BLaER1 (cell line): ENCODE measurements at regions not wholly inside any gene's neighbourhood (a gene's known extent, or its start where the extent isn't known, plus 50 kb on each side); places are given as distances from the start of the nearest gene placed in this dataset.

Source experiments
- H3K27ac ChIP-seq: shearing (Covaris generic); formaldehyde crosslinking; 2 replicates; pipeline ENCODE4 v1.8.1; 2022
- H3K27me3 ChIP-seq: shearing (Covaris generic); formaldehyde crosslinking; 2 replicates; pipeline ENCODE4 v1.8.1; 2022
- H3K36me3 ChIP-seq: shearing (Covaris generic); formaldehyde crosslinking; 2 replicates; pipeline ENCODE4 v1.8.1; 2022
- H3K4me1 ChIP-seq: shearing (Covaris generic); formaldehyde crosslinking; 2 replicates; pipeline ENCODE4 v1.8.1; 2022
- H3K4me2 ChIP-seq: shearing (Covaris generic); formaldehyde crosslinking; 2 replicates; pipeline ENCODE4 v1.8.1; 2022
- H3K4me3 ChIP-seq: shearing (Covaris generic); formaldehyde crosslinking; 2 replicates; pipeline ENCODE4 v1.8.1; 2022
- H3K9ac ChIP-seq: shearing (Covaris generic); formaldehyde crosslinking; 2 replicates; pipeline ENCODE4 v1.8.1; 2022
- H3K9me3 ChIP-seq: shearing (Covaris generic); formaldehyde crosslinking; 2 replicates; pipeline ENCODE4 v1.8.1; 2022
- H4K20me1 ChIP-seq: shearing (Covaris generic); formaldehyde crosslinking; 2 replicates; pipeline ENCODE4 v1.8.1; 2022
- Cebpa-rat ChIP-seq: shearing (Covaris generic); IDR thresholded peaks from 2 replicates; pipeline ENCODE4 v1.8.1; 2022

DNA sequence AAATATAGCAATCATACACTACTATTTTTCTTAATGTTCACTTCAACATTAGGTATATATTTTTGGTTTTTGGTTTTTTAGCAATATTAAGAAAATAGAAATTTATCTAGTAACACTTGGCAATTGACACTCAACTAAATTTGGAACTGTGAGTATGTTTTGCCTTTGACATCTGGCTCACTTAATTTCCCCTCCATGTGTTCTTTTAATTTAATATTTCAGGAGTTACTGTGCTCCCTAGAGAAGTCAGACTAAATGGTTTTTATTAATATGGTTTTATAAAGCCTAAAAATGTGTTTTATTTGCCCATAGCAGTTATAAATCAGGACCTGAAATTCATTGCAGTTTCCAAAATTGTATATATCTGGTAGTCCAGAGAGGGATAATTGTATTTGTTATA is 175.3 kb upstream of the AVPR1A start:
- no peaks in the 10 kb centered on the region for H3K27me3 ChIP-seq
- no peaks in the 10 kb centered on the region for H3K4me1 ChIP-seq
- no peak overlapping the region for H3K27ac ChIP-seq
- H3K36me3 ChIP-seq, result no peaks in the 10 kb centered on the region
- no peak overlapping the region for H3K9ac ChIP-seq
- TF ChIP-seq Cebpa-rat, result no peak
- no peaks in the 10 kb centered on the region for H3K9me3 ChIP-seq
- H3K4me3 ChIP-seq, result no peak overlapping the region
- no peak overlapping the region for H3K4me2 ChIP-seq
- H4K20me1 ChIP-seq, result no peaks in the 10 kb centered on the region

DNA sequence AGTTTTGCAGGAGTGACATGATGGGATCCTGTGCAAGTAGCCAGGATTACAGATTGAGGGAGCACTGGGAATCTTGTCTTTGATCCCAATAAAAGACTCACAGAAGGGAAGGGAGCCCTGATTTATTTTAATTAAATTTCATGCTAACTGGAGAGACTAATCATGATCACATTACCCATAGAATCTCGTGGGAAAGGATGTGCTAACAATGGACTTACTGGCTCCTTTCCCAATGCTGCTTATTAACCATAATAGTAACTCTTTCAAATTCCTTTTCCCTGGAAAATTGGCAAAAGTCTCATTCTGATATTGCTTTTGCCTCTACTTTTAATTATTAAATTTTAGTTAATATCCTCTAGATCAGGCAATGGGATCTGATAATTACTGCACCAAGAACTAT is 174.8 kb upstream of the AVPR1A start:
- no peaks in the 10 kb centered on the region for H4K20me1 ChIP-seq
- H3K27me3 ChIP-seq, result no peaks in the 10 kb centered on the region
- H3K9ac ChIP-seq, result no peak overlapping the region
- H3K4me3 ChIP-seq, result no peak overlapping the region
- no peaks in the 10 kb centered on the region for H3K4me1 ChIP-seq
- no peak overlapping the region for H3K27ac ChIP-seq
- no peak overlapping the region for H3K4me2 ChIP-seq
- no peak for TF ChIP-seq Cebpa-rat
- H3K9me3 ChIP-seq, result no peaks in the 10 kb centered on the region
- H3K36me3 ChIP-seq, result no peaks in the 10 kb centered on the region

DNA sequence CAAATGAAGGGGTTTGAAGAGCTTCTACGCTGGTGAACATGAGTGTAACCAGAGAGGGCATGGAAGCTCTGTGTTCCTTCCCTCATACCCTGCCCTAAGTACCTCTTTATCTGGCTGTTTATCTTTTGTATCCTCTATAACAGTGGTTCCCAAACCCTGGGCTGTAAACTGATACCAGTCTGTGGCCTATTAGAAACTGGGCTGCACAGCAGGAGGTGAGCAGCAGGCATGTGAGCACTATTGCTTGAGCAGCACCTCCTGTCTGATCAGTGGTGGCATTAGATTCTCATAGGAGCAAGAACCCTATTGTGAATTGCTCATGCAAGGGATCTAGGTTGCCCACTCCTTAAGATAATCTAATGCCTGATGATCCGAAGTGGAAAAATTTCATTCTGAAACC is 172.9 kb upstream of the AVPR1A start:
- no peak for TF ChIP-seq Cebpa-rat
- no peaks in the 10 kb centered on the region for H3K9me3 ChIP-seq
- H3K27ac ChIP-seq, result no peak overlapping the region
- H3K4me2 ChIP-seq, result no peak overlapping the region
- H3K4me3 ChIP-seq, result no peak overlapping the region
- no peaks in the 10 kb centered on the region for H3K27me3 ChIP-seq
- H3K9ac ChIP-seq, result no peak overlapping the region
- H3K4me1 ChIP-seq, result no peaks in the 10 kb centered on the region
- H3K36me3 ChIP-seq, result no peaks in the 10 kb centered on the region
- H4K20me1 ChIP-seq, result no peaks in the 10 kb centered on the region

DNA sequence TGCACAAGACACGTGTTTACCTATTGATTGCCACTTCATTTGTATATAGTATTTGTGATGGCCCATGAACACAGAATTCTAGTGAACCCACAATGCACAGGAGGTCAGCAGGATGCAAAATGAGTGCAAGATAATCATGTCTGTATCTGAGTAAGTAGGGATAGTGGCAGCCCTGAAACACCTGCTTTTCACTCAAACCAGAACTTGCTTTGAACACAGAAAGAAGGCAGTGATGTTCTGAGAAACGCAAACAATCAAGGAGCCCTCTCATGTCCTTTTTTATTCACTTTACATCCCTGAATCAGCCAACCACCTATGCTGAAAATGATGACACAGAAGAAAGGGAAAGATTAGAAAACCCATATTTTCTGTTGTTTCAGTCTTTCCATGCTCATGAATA is 170.4 kb upstream of the AVPR1A start:
- Histone ChIP-seq H3K4me2 (no peak overlapping the region), H3K36me3 (no peaks in the 10 kb centered on the region), H3K27ac (no peak overlapping the region), H4K20me1 (no peaks in the 10 kb centered on the region), H3K4me1 (no peaks in the 10 kb centered on the region), H3K9me3 (no peaks in the 10 kb centered on the region; the same call in 1 of the 2 replicates), H3K4me3 (no peak overlapping the region), H3K27me3 (no peaks in the 10 kb centered on the region), H3K9ac (no peak overlapping the region)
- TF ChIP-seq Cebpa-rat, result no peak

DNA sequence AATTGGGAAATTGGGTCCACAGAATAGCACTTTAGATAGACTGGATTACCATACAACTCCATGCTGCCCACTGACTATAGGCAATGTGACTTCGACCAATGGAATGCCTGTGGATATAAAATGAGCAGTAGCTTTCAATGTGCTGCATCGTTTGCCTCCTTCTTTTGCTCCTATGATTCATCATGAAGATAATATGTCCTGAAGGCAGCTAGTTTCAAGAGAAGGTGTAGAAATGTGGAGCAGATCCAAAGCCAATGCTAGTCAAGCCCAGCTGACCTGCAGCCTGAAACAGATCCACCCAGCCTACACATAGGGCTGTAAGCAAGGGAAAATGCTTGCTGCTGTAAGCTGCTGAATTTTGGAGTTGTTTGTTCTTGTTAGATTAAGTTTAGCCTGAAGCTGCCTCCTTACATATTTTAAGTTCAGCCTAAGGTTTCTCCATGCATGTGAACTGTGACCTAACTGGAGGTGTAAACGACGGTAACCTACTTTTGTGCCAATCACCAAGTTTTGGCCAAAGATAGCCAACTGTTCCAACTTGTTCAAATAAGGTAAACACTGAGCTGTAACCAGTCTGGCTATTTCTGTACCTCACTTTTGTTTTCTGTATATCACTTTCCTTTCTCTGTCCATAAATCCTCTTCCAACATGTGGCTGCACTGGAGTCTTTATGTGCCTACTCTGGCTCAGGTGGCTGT is 169.1 kb upstream of the AVPR1A start:
- H3K4me2 ChIP-seq, result no peak overlapping the region
- TF ChIP-seq Cebpa-rat, result no peak
- no peak overlapping the region for H3K9ac ChIP-seq
- no peaks in the 10 kb centered on the region for H3K27me3 ChIP-seq
- H3K9me3 ChIP-seq, result no peaks in the 10 kb centered on the region; the same call in 1 of the 2 replicates
- no peaks in the 10 kb centered on the region for H3K36me3 ChIP-seq
- no peaks in the 10 kb centered on the region for H4K20me1 ChIP-seq
- H3K4me1 ChIP-seq, result no peaks in the 10 kb centered on the region
- no peak overlapping the region for H3K4me3 ChIP-seq
- H3K27ac ChIP-seq, result no peak overlapping the region

DNA sequence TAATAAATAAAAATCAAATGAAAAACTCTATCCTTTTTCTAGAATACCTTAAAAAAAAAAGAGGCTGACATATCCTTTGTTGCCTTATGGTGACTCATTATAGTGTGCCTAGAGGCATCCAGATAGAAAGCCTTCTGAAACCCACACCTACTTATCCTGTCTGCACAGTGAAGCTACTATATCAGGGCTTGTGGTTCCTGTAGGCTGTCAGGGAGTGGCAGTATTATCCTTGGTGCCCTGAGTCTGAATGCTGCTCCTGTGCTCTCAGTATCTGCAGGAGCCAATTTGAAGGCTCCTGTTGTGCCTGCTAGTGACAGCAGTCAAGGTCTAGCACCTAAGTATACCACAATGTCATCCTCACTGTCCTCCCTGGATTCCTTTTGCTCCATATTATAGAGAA is 168.4 kb upstream of the AVPR1A start:
- no peak overlapping the region for H3K4me3 ChIP-seq
- H3K36me3 ChIP-seq, result no peaks in the 10 kb centered on the region
- no peaks in the 10 kb centered on the region; the same call in 1 of the 2 replicates for H3K9me3 ChIP-seq
- no peak overlapping the region for H3K4me2 ChIP-seq
- H3K9ac ChIP-seq, result no peak overlapping the region
- no peaks in the 10 kb centered on the region for H3K4me1 ChIP-seq
- no peaks in the 10 kb centered on the region for H3K27me3 ChIP-seq
- H3K27ac ChIP-seq, result no peak overlapping the region
- no peak for TF ChIP-seq Cebpa-rat
- no peaks in the 10 kb centered on the region for H4K20me1 ChIP-seq

DNA sequence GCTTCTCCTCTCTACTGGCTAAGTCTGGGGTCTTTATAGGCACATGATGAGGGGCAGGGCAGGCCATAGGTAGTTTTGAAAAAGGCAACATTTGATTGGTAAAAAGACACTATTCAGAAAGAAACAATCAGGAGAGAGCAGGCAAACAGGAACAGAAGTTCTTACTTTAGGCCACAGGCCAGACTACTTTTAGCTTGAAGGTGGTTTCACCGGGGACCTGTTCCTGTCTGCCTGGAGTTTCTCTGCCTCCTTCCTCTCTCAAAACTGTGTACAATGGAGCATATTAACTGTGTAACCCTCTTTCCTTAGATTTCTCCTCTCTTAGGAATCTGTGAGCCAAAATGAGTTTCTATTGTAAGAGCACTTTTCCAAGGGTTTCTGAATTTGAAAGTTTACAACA is 167.9 kb upstream of the AVPR1A start:
- Histone ChIP-seq H3K27ac (no peak overlapping the region), H3K9ac (no peak overlapping the region), H3K4me1 (no peaks in the 10 kb centered on the region), H3K4me3 (no peak overlapping the region), H3K27me3 (no peaks in the 10 kb centered on the region), H3K9me3 (no peaks in the 10 kb centered on the region; the same call in 1 of the 2 replicates), H4K20me1 (no peaks in the 10 kb centered on the region), H3K4me2 (no peak overlapping the region), H3K36me3 (no peaks in the 10 kb centered on the region)
- TF ChIP-seq Cebpa-rat, result no peak

DNA sequence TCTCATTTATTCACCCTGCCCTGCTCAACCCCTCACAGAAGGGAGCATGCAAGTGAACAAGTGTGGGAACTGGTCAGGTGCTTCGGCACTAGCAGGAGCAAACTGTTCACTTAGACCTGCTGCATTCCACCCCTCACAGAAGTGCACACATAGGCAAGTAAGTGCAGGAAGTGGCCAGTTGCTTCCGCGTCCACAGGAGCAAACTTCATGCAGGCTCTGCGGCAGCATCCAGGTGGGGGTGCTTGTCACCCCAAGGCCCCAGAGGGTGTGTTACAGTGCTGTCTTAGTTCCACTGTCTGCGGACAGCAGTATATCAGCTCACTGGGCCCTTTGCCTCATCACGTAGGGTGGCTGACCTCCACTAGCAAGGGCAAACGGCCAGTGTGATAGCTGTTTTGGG is 167.3 kb upstream of the AVPR1A start:
- TF ChIP-seq Cebpa-rat, result no peak
- H3K9me3 ChIP-seq, result no peaks in the 10 kb centered on the region; the same call in 1 of the 2 replicates
- H3K27ac ChIP-seq, result no peak overlapping the region
- no peaks in the 10 kb centered on the region for H4K20me1 ChIP-seq
- no peak overlapping the region for H3K9ac ChIP-seq
- no peak overlapping the region for H3K4me3 ChIP-seq
- no peaks in the 10 kb centered on the region for H3K36me3 ChIP-seq
- no peaks in the 10 kb centered on the region for H3K4me1 ChIP-seq
- H3K4me2 ChIP-seq, result no peak overlapping the region
- H3K27me3 ChIP-seq, result no peaks in the 10 kb centered on the region

DNA sequence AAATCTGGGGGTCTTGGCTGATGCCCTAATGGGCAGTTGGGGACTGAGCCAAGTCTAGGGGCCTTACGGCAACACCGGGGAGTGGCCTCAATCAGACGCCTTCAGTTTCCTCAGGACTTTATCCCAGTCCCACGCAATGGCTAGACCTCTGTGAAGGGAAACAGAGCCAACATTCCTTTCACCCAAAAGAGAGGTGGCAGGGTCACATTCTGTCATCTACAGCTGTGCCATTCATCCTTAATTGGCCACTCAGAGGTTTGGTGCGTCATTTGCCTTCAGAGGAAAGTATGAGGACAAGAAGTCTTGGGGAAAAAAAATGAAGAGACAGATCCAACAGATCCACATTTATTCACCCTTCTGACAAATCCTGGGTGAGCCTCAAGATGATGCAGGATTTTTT is 166.9 kb upstream of the AVPR1A start:
- H3K4me3 ChIP-seq, result no peak overlapping the region
- H3K4me2 ChIP-seq, result no peak overlapping the region
- no peaks in the 10 kb centered on the region for H3K36me3 ChIP-seq
- no peak overlapping the region for H3K9ac ChIP-seq
- H3K27me3 ChIP-seq, result no peaks in the 10 kb centered on the region
- H3K4me1 ChIP-seq, result no peaks in the 10 kb centered on the region
- H3K9me3 ChIP-seq, result no peaks in the 10 kb centered on the region; the same call in 1 of the 2 replicates
- no peaks in the 10 kb centered on the region for H4K20me1 ChIP-seq
- TF ChIP-seq Cebpa-rat, result no peak
- no peak overlapping the region for H3K27ac ChIP-seq

DNA sequence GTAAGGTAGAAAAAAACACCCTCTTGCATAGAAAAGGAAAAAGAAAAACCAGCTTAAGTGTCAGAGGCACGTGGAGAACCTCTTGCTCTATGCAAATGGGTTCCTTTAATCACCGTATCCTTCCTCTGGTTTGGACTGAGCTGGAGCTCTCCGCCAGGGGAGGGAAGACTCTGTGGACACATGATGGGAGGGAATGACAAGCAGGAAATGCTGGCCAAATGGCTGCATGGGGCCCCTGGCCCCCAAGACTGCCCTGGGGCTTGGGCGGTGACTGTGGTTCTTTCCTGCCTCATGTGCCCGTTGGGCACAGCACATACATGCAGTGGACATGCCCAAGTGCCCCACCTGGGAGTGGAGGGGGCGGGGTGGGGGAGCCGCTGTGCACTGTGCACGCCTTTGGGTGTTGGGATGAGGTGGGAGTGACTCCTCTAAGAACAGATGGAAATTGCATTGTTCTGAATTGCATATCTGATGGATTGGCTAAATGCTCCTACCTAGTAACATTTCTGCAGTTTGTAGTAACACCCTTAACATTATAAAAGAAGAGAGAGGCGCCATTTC is 166.4 kb upstream of the AVPR1A start:
- Histone ChIP-seq H3K27me3 (no peaks in the 10 kb centered on the region), H3K4me3 (no peak overlapping the region), H3K9ac (no peak overlapping the region), H3K4me1 (no peaks in the 10 kb centered on the region), H3K4me2 (no peak overlapping the region), H4K20me1 (no peaks in the 10 kb centered on the region), H3K9me3 (no peaks in the 10 kb centered on the region; the same call in 1 of the 2 replicates), H3K27ac (no peak overlapping the region), H3K36me3 (no peaks in the 10 kb centered on the region)
- no peak for TF ChIP-seq Cebpa-rat

DNA sequence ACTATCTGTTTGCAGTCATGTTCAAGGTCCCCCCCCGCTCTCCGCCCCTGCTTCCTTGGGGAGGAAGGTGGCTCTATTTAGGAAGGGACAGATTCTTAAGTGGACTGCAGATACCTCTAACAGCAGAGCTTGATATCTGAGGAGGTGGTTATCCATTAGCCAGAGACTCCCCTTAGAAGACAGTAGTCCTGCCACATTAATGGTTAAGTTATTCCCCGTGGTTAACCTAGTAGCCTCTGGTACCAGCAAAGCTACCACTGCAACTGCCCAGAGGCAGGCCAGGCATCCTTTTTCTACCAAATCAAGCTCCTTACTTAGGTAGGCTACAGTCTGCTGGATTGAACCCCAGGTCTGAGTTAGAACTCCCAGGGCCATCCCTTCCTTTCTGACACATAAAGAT is 162.1 kb upstream of the AVPR1A start:
- Histone ChIP-seq H3K27me3 (no peaks in the 10 kb centered on the region), H3K4me3 (no peak overlapping the region), H3K9ac (no peak overlapping the region), H3K4me1 (no peaks in the 10 kb centered on the region), H3K36me3 (no peaks in the 10 kb centered on the region), H3K4me2 (no peak overlapping the region), H4K20me1 (no peaks in the 10 kb centered on the region), H3K27ac (no peak overlapping the region), H3K9me3 (peaks cover 14% of the 10 kb centered on the region; the same call in 1 of the 2 replicates)
- no peak for TF ChIP-seq Cebpa-rat
